IPS-NIHi11 (cell line): ENCODE measurements at regions not wholly inside any gene's neighbourhood (a gene's known extent, or its start where the extent isn't known, plus 50 kb on each side); places are given as distances from the start of the nearest gene placed in this dataset.
"Not testable (repeated sequence)": the region's sequence is repeated elsewhere in the genome, so short reads cannot be mapped to it uniquely, and the experiment has no call there.

Experiments used
- DNase-seq: peaks from one replicate; pipeline ENCODE4 v3.0.0; 2012; ENCODE audit warnings: mixed read lengths, low spot score

- DNase-seq: no peak
Measured at GRCh38 chr5:164206196-164206595, 700.8 kb downstream of the MAT2B start.

GRCh38 chr5:164207646-164208045 lies 702.2 kb downstream of the MAT2B start:
- no peak for DNase-seq

- no peak for DNase-seq
Measured at GRCh38 chr5:164210491-164210890, 705.1 kb downstream of the MAT2B start.

- DNase-seq: no peak
Measured at GRCh38 chr5:164214698-164215097, 709.3 kb downstream of the MAT2B start.

- no peak for DNase-seq
Measured at GRCh38 chr5:164217464-164217863, 712.0 kb downstream of the MAT2B start.

- no peak for DNase-seq
Measured at GRCh38 chr5:164220522-164220921, 715.1 kb downstream of the MAT2B start.

GRCh38 chr5:164224236-164224635 lies 718.8 kb downstream of the MAT2B start:
- DNase-seq: no peak

GRCh38 chr5:164224772-164225171 lies 719.4 kb downstream of the MAT2B start:
- DNase-seq: peak; percentile 9

GRCh38 chr5:164230341-164230740 lies 724.9 kb downstream of the MAT2B start:
- DNase-seq: no peak

- DNase-seq: no peak
Measured at GRCh38 chr5:164233791-164234190, 728.4 kb downstream of the MAT2B start.

GRCh38 chr5:164234321-164234720 lies 728.9 kb downstream of the MAT2B start:
- DNase-seq: no peak

- no peak for DNase-seq
Measured at GRCh38 chr5:164235300-164235891, 730.0 kb downstream of the MAT2B start.

- no peak for DNase-seq
Measured at GRCh38 chr5:164237486-164237885, 732.1 kb downstream of the MAT2B start.

GRCh38 chr5:164251781-164252180 lies 746.4 kb downstream of the MAT2B start:
- DNase-seq: not testable (repeated sequence)

- no peak for DNase-seq
Measured at GRCh38 chr5:164253764-164254163, 748.3 kb downstream of the MAT2B start.

- no peak for DNase-seq
Measured at GRCh38 chr5:164255598-164256213, 750.3 kb downstream of the MAT2B start.

GRCh38 chr5:164256351-164256750 lies 750.9 kb downstream of the MAT2B start:
- DNase-seq: no peak

GRCh38 chr5:164256954-164257353 lies 751.5 kb downstream of the MAT2B start:
- DNase-seq: no peak

GRCh38 chr5:164265566-164265965 lies 760.1 kb downstream of the MAT2B start:
- DNase-seq: no peak

- no peak for DNase-seq
Measured at GRCh38 chr5:164266571-164266970, 761.2 kb downstream of the MAT2B start.

GRCh38 chr5:164277720-164278119 lies 772.3 kb downstream of the MAT2B start:
- DNase-seq: no peak

- no peak for DNase-seq
Measured at GRCh38 chr5:164289526-164289925, 784.1 kb downstream of the MAT2B start.

GRCh38 chr5:164296603-164297080 lies 791.2 kb downstream of the MAT2B start:
- DNase-seq: peak; percentile 57

GRCh38 chr5:164298165-164298564 lies 792.7 kb downstream of the MAT2B start:
- DNase-seq: no peak
